Left ventricle myocardium inferior (tissue), 1 donor: ENCODE measurements at regions not wholly inside any gene's neighbourhood (a gene's known extent, or its start where the extent isn't known, plus 50 kb on each side); places are given as distances from the start of the nearest gene placed in this dataset.
"Not testable (repeated sequence)": the region's sequence is repeated elsewhere in the genome, so short reads cannot be mapped to it uniquely, and the experiment has no call there.

ENCODE experiments used
- DNase-seq: peaks from one replicate; pipeline ENCODE4 v3.0.0-alpha.2; 2020
- H3K27ac ChIP-seq: fragments of 200-600 bp; replicated peaks from 2 replicates; pipeline ENCODE4 v1.8.0; 2021
- H3K27me3 ChIP-seq: fragments of 200-600 bp; 2 replicates; pipeline ENCODE4 v1.8.0; 2021; ENCODE audit warnings: low read depth
- H3K36me3 ChIP-seq: fragments of 200-600 bp; 2 replicates; pipeline ENCODE4 v1.8.0; 2021
- H3K4me1 ChIP-seq: fragments of 200-600 bp; 2 replicates; pipeline ENCODE4 v1.8.0; 2021
- H3K4me3 ChIP-seq: fragments of 200-600 bp; 2 replicates; pipeline ENCODE4 v1.8.0; 2021; ENCODE audit warnings: mild to moderate bottlenecking, moderate library complexity
- H3K9me3 ChIP-seq: fragments of 200-600 bp; replicated peaks from 2 replicates; pipeline ENCODE4 v1.8.0; 2021
- intact Hi-C: fragments of 100-400 bp; cut with micrococcal nuclease; formaldehyde crosslinking; loops from one replicate; pipeline ENCODE4 v1.11.0; 2022
- TF ChIP-seq, protein P1 (sequence below): fragments of 200-600 bp; IDR thresholded peaks from 2 replicates; pipeline ENCODE4 v1.8.0; 2021; ENCODE audit warnings: antibody characterized with exemption, mild to moderate bottlenecking, borderline replicate concordance
- donor health status: DM: no; HTN: yes; CAD: no; lungs with severe emphysema.

DNA sequence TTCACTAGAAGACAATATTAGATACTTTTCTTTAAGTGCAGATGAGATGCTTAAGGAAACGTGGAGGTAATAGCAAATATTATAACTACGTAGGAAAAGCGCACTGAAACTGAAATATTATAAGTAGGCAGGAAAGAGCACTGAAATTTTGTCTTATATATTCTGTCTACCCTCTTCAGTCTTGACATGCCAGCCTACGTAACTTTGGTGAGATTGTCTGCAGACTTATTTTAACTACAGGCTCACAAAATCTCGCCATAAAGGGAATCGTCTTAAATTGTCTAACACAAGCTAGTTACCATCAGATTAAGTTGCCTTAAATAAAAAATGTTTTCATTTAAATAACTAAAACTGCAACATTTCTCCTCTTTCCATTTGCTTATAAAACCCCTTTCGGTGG is 280.1 kb upstream of the PTER start:
- H3K36me3 ChIP-seq = no peaks in the 10 kb centered on the region
- TF ChIP-seq, protein P1, sequence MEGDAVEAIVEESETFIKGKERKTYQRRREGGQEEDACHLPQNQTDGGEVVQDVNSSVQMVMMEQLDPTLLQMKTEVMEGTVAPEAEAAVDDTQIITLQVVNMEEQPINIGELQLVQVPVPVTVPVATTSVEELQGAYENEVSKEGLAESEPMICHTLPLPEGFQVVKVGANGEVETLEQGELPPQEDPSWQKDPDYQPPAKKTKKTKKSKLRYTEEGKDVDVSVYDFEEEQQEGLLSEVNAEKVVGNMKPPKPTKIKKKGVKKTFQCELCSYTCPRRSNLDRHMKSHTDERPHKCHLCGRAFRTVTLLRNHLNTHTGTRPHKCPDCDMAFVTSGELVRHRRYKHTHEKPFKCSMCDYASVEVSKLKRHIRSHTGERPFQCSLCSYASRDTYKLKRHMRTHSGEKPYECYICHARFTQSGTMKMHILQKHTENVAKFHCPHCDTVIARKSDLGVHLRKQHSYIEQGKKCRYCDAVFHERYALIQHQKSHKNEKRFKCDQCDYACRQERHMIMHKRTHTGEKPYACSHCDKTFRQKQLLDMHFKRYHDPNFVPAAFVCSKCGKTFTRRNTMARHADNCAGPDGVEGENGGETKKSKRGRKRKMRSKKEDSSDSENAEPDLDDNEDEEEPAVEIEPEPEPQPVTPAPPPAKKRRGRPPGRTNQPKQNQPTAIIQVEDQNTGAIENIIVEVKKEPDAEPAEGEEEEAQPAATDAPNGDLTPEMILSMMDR = no peak
- intact Hi-C loops = no loop called here

DNA sequence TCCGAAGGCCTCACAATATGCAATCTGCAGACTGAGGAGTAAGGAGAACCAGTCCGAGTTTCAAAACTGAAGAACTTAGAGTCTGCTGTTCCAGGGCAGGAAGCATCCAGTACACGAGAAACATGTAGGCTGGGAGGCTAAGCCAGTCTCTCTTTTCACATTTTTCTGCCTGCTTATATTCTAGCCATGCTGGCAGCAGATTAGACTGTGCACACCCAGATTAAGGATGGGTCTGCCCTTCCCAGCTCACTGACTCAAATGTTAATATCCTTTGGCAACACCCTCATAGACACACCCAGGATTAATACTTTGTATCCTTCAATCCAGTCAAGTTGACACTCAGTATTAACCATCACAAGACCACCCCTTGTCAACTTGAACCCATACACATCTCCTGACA is 271.7 kb upstream of the PTER start:
- intact Hi-C loops, DNase-seq, H3K27ac ChIP-seq, H3K4me1 ChIP-seq, H3K27me3 ChIP-seq, H3K4me3 ChIP-seq, H3K36me3 ChIP-seq: not testable (repeated sequence)
- H3K9me3 ChIP-seq = peaks cover 38% of the 10 kb centered on the region

More for the DNA sequence above, 280.1 kb upstream of the PTER start:
- no peak overlapping the region for H3K4me3 ChIP-seq
- peaks cover 5% of the 10 kb centered on the region for H3K4me1 ChIP-seq
- H3K27me3 ChIP-seq = no peaks in the 10 kb centered on the region
- H3K27ac ChIP-seq = no peak overlapping the region
- DNase-seq = no peak
- no peaks in the 10 kb centered on the region for H3K9me3 ChIP-seq

DNA sequence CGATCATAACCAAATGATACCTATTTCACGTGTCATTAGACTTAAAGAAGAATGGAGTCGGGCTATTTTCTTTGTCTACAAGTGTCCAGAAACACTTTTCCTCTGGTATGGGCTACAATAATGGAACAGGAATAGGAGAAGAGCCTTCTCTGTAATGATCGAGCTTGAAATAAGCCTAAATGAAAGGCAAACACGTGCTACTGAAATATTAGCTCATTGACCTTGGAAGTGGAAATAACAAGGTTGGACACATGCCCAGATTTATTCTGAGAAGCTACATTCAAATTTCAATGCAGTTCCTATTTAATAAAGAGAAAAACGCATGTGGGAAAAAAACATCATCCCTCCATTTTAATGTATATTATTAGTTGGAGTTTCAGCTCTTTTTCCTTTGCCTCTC is 254.7 kb upstream of the PTER start:
- Histone ChIP-seq H3K27me3 (no peaks in the 10 kb centered on the region), H3K4me3 (no peak overlapping the region), H3K27ac (no peak overlapping the region), H3K4me1 (no peaks in the 10 kb centered on the region), H3K9me3 (no peaks in the 10 kb centered on the region), H3K36me3 (no peaks in the 10 kb centered on the region)
- TF ChIP-seq, protein P1 = no peak
- intact Hi-C loops = no loop called here
- DNase-seq = no peak

DNA sequence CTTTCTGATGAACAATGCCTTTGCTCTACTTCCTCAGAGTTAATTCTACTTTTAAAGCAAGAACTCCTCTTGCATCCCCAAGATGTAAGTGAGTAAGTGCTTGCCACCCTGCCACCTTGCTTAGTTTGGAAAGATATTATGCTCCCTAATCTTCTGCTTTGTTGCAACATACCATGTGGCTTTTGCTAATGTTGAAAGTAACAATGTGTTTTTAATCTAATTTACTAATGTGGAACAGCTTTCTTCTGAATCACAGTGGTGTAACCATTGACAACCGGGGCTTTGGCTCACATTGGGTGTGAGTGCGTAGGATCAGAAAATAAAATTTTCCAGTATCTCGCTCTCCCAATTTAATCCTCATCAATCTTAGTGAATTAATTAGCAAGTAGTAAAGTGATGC is 254.1 kb upstream of the PTER start:
- no peaks in the 10 kb centered on the region for H3K27me3 ChIP-seq
- no peak for DNase-seq
- H3K4me1 ChIP-seq = no peaks in the 10 kb centered on the region
- intact Hi-C loops = no loop called here
- TF ChIP-seq, protein P1 = no peak
- peak overlapping the region; percentile 8 for H3K27ac ChIP-seq
- H3K4me3 ChIP-seq = no peak overlapping the region
- H3K9me3 ChIP-seq = no peaks in the 10 kb centered on the region
- no peaks in the 10 kb centered on the region for H3K36me3 ChIP-seq

DNA sequence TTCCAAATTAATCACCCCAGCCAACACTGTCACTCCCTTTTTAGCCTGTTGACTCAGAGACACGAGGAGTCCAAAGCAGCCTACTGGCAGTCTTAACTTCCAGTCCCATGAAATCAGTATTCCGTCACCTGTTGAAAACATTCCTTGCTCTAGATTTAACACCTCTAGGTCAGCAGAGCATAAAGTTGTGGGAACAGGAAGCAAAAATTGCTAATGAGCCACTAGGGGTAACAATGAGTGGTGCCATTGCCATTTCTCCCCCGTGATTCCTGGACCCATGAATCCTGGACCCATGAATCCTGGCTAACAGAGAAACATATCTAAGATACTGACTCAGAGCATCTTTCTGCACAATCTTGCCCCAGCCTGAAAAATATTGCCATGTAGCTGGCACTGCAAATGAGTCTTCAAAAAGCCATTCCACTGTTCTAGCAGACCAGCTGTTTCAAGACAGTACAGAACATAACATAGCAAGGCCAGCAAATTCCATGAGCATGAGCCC is 252.7 kb upstream of the PTER start:
- TF ChIP-seq, protein P1 = no peak
- H3K4me3 ChIP-seq = no peak overlapping the region
- H3K36me3 ChIP-seq = no peaks in the 10 kb centered on the region
- no peaks in the 10 kb centered on the region for H3K27me3 ChIP-seq
- no peaks in the 10 kb centered on the region for H3K9me3 ChIP-seq
- intact Hi-C loops = no loop called here
- DNase-seq = no peak
- no peaks in the 10 kb centered on the region for H3K4me1 ChIP-seq
- no peak overlapping the region for H3K27ac ChIP-seq

DNA sequence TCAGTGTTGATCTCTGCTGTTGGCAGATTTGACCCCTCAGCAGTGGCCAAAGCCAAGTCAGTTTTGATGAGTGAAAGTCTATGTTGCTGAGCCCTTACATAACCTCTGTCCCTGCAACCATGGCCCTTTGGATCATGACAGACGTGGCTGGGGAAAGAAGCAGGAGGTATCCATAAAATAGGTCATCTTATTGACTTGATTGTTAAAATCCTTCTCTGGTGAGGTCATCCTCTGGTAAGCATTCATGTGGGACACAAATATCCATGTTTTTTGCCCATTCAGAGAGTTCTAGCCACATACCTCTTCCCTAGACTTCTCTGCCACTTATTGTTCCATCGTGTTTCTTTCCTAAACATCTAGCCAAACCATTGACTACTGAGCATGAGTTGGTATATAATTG is 251.9 kb upstream of the PTER start:
- TF ChIP-seq, protein P1 = no peak
- Histone ChIP-seq H3K4me3 (no peak overlapping the region), H3K27me3 (no peaks in the 10 kb centered on the region), H3K4me1 (no peaks in the 10 kb centered on the region), H3K36me3 (no peaks in the 10 kb centered on the region), H3K27ac (no peak overlapping the region), H3K9me3 (no peaks in the 10 kb centered on the region)
- intact Hi-C loops = no loop called here
- DNase-seq = no peak
